Prostate gland (tissue), 2 donors: ENCODE measurements at regions not wholly inside any gene's neighbourhood (a gene's known extent, or its start where the extent isn't known, plus 50 kb on each side); places are given as distances from the start of the nearest gene placed in this dataset.

Experiments used
- POLR2A ChIP-seq: fragments of 450-650 bp; IDR thresholded peaks from one replicate; pipeline ENCODE4 v1.6.1; 2016; ENCODE audit warnings: antibody characterized with exemption, mild to moderate bottlenecking
- POLR2AphosphoS5 ChIP-seq: sonication (generic); formaldehyde crosslinking; IDR thresholded peaks from one replicate; pipeline ENCODE4 v1.6.1; 2017; ENCODE audit warnings: antibody characterized with exemption
- TF ChIP-seq, protein P1 (sequence below), 4 experiments: fragments of 200-600 bp in 2 of 4; fragments of 450-650 bp in 2 of 4; sonication (generic) in 2 of 4; IDR thresholded peaks; 1 replicate in 3 of 4; 2 replicates in 1 of 4; pipeline ENCODE4 v1.5.1; 2016 to 2019; ENCODE audit warnings: antibody characterized with exemption in 4 of 4, mild to moderate bottlenecking in 2 of 4, moderate library complexity in 2 of 4

DNA sequence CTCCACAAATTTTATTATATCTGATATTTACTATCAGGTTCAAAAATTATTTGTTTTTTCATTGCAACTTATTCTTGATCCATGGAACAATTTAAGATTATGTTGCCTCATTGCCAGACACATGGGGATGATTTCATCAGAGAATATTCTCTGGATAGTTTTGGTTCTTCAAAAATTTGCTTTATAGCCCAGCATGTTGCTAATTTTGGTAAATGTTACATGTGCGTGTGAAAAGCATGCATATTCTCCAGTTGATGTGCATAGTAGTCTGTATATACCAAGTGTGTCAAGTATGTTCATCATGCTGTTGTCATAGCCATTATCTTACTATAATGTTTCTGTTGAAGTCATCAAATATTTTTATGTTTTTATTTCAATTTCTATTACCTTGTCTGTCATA is 122.3 kb downstream of the RFC3 start:
- TF ChIP-seq, protein P1, sequence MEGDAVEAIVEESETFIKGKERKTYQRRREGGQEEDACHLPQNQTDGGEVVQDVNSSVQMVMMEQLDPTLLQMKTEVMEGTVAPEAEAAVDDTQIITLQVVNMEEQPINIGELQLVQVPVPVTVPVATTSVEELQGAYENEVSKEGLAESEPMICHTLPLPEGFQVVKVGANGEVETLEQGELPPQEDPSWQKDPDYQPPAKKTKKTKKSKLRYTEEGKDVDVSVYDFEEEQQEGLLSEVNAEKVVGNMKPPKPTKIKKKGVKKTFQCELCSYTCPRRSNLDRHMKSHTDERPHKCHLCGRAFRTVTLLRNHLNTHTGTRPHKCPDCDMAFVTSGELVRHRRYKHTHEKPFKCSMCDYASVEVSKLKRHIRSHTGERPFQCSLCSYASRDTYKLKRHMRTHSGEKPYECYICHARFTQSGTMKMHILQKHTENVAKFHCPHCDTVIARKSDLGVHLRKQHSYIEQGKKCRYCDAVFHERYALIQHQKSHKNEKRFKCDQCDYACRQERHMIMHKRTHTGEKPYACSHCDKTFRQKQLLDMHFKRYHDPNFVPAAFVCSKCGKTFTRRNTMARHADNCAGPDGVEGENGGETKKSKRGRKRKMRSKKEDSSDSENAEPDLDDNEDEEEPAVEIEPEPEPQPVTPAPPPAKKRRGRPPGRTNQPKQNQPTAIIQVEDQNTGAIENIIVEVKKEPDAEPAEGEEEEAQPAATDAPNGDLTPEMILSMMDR (IDR thresholded peaks at IDR 0.05), result no peak
- TF ChIP-seq POLR2A (no peak), POLR2AphosphoS5 (no peak)
